PC-3 (cell line): ENCODE measurements at regions not wholly inside any gene's neighbourhood (a gene's known extent, or its start where the extent isn't known, plus 50 kb on each side); places are given as distances from the start of the nearest gene placed in this dataset.

Experiments
- ATAC-seq: fragments of 200-7000 bp; cut with Tn5 transposase; 2 replicates; pipeline ENCODE4 v1.9.1; 2020; ENCODE audit warnings: mild to moderate bottlenecking, moderate library complexity
- BruUV-seq: library from RNA; stranded (reverse); fragments of 400-500 nt; replicated peaks from 2 replicates; lab custom pipeline; 2021; lab: Mats Ljungman, UMichigan
- CTCF ChIA-PET: fragments of 300-600 bp; sonication (Branson Sonifier 250); formaldehyde crosslinking; loops from one replicate; lab custom pipeline; 2022; ENCODE audit warnings: antibody characterized with exemption; lab: Charles Lee
- POLR2A ChIA-PET: fragments of 300-600 bp; sonication (Branson Sonifier 250); formaldehyde crosslinking; loops from one replicate; lab custom pipeline; 2022; ENCODE audit warnings: antibody characterized with exemption; ENCODE audit not compliant: unreplicated experiment; lab: Charles Lee
- DNase-seq: peaks from one replicate; pipeline ENCODE4 v3.0.0-alpha.2; 2015
- H2AFZ ChIP-seq: fragments of 300-600 bp; sonication (generic); 2 replicates; pipeline ENCODE4 v1.6.0; 2016; ENCODE audit warnings: antibody characterized with exemption, low read length
- H3F3A ChIP-seq: fragments of 300-600 bp; sonication (generic); one replicate; pipeline ENCODE4 v1.6.0; 2017; ENCODE audit warnings: antibody characterized with exemption, low read length, control low read depth, mild to moderate bottlenecking; ENCODE audit not compliant: unreplicated experiment
- H3K27ac ChIP-seq: fragments of 300-600 bp; sonication (generic); 2 replicates; pipeline ENCODE4 v1.5.1; 2016; ENCODE audit warnings: mild to moderate bottlenecking, low read length
- H3K27me3 ChIP-seq: fragments of 300-600 bp; sonication (generic); 2 replicates; pipeline ENCODE4 v1.6.1; 2016; ENCODE audit warnings: low read length, mixed read lengths
- H3K36me3 ChIP-seq: fragments of 300-600 bp; sonication (generic); 2 replicates; pipeline ENCODE4 v1.6.1; 2016; ENCODE audit warnings: low read depth, mixed run types, low read length, mixed read lengths
- H3K4me1 ChIP-seq: fragments of 300-600 bp; sonication (generic); 2 replicates; pipeline ENCODE4 v1.5.1; 2016; ENCODE audit warnings: low read length; ENCODE audit not compliant: insufficient read depth
- H3K4me2 ChIP-seq: fragments of 300-600 bp; sonication (generic); 2 replicates; pipeline ENCODE4 v1.6.0; 2016; ENCODE audit warnings: low read length
- H3K4me3 ChIP-seq: fragments of 300-600 bp; sonication (generic); 2 replicates; pipeline ENCODE4 v1.5.1; 2016; ENCODE audit warnings: mild to moderate bottlenecking, low read length, mixed read lengths
- H3K79me2 ChIP-seq: fragments of 300-600 bp; sonication (generic); 2 replicates; pipeline ENCODE4 v1.6.1; 2017; ENCODE audit warnings: low read length, mixed read lengths
- H3K9ac ChIP-seq: fragments of 300-600 bp; sonication (generic); 2 replicates; pipeline ENCODE4 v1.6.0; 2016; ENCODE audit warnings: mild to moderate bottlenecking, low read length
- H3K9me2 ChIP-seq: fragments of 300-600 bp; sonication (generic); replicated peaks from 2 replicates; pipeline ENCODE4 v1.6.1; 2016; ENCODE audit warnings: mixed run types, low read length, mixed read lengths
- H3K9me3 ChIP-seq: fragments of 300-600 bp; sonication (generic); 2 replicates; pipeline ENCODE4 v1.6.1; 2016; ENCODE audit warnings: low read length, mixed read lengths
- H4K20me1 ChIP-seq: fragments of 300-600 bp; sonication (generic); 2 replicates; pipeline ENCODE4 v1.6.1; 2016; ENCODE audit warnings: low read length, mixed read lengths
- CTCF ChIP-seq: fragments of 300-600 bp; sonication (generic); conservative IDR thresholded peaks from 2 replicates; pipeline ENCODE4 v1.5.1; 2017; ENCODE audit warnings: antibody characterized with exemption, low read depth, mild to moderate bottlenecking, low read length
- EZH2 ChIP-seq: fragments of 300-600 bp; sonication (generic); IDR thresholded peaks from one replicate; pipeline ENCODE4 v1.6.1; 2017; ENCODE audit warnings: antibody characterized with exemption, mild to moderate bottlenecking, low read length; ENCODE audit not compliant: unreplicated experiment
- EZH2phosphoT487 ChIP-seq: fragments of 300-600 bp; sonication (generic); IDR thresholded peaks from 2 replicates; pipeline ENCODE4 v1.6.1; 2018; ENCODE audit warnings: mild to moderate bottlenecking, antibody characterized with exemption, low read length, borderline replicate concordance
- intact Hi-C: fragments of 100-400 bp; cut with micrococcal nuclease; formaldehyde crosslinking; loops from 2 replicates; pipeline ENCODE4 v1.9.0; 2023

- Histone ChIP-seq H3K27ac (no peak overlapping the region), H2AFZ (no peak overlapping the region), H3K9me2 (no peaks in the 10 kb centered on the region), H4K20me1 (no peaks in the 10 kb centered on the region), H3K9me3 (no peaks in the 10 kb centered on the region; the same call in 1 of the 2 replicates), H3K4me1 (no peaks in the 10 kb centered on the region), H3K9ac (no peak overlapping the region), H3K4me2 (no peak overlapping the region), H3F3A (no peaks in the 10 kb centered on the region), H3K4me3 (no peak overlapping the region), H3K79me2 (no peaks in the 10 kb centered on the region), H3K36me3 (no peaks in the 10 kb centered on the region), H3K27me3 (no peaks in the 10 kb centered on the region)
- ATAC-seq = no peak
- no peak for TF ChIP-seq EZH2
- no peak for TF ChIP-seq CTCF
- TF ChIP-seq EZH2phosphoT487 = no peak
- POLR2A ChIA-PET = no interaction called here
- no TSS peak for BruUV-seq
- no peak for DNase-seq
- CTCF ChIA-PET = no interaction called here
- intact Hi-C loops = no loop called here
These were observed 236.3 kb upstream of the FSIP2 start for GRCh38 chr2:185502351-185502750.

- ChIA-PET CTCF (no interaction called here), POLR2A (no interaction called here)
- H4K20me1 ChIP-seq = no peaks in the 10 kb centered on the region
- H3K9me2 ChIP-seq = no peaks in the 10 kb centered on the region
- intact Hi-C loops = no loop called here
- no peak overlapping the region for H3K9ac ChIP-seq
- no peak overlapping the region for H3K27ac ChIP-seq
- no peaks in the 10 kb centered on the region for H3K4me1 ChIP-seq
- DNase-seq (no peak), ATAC-seq (no peak)
- H3K79me2 ChIP-seq = no peaks in the 10 kb centered on the region
- H3F3A ChIP-seq = no peaks in the 10 kb centered on the region
- H3K27me3 ChIP-seq = no peaks in the 10 kb centered on the region
- no peak overlapping the region for H3K4me2 ChIP-seq
- TF ChIP-seq EZH2phosphoT487 (no peak), EZH2 (no peak), CTCF (no peak)
- no peak overlapping the region for H3K4me3 ChIP-seq
- H3K36me3 ChIP-seq = 0 out of 2 replicates have a peak, but pooled peaks cover 6% of the 10 kb centered on the region
- H2AFZ ChIP-seq = no peak overlapping the region
- H3K9me3 ChIP-seq = peaks cover 27% of the 10 kb centered on the region
- no TSS peak for BruUV-seq
These were observed 230.9 kb upstream of the FSIP2 start for GRCh38 chr2:185507719-185508118.

- Histone ChIP-seq H3K36me3 (peaks cover 6% of the 10 kb centered on the region; the same call in 1 of the 2 replicates), H3K27ac (no peak overlapping the region), H3K9ac (no peak overlapping the region), H3K4me2 (no peak overlapping the region), H3K79me2 (no peaks in the 10 kb centered on the region), H3K9me3 (peaks cover 27% of the 10 kb centered on the region), H3K27me3 (no peaks in the 10 kb centered on the region), H3K9me2 (no peaks in the 10 kb centered on the region), H2AFZ (no peak overlapping the region), H3F3A (no peaks in the 10 kb centered on the region), H4K20me1 (no peaks in the 10 kb centered on the region), H3K4me3 (no peak overlapping the region), H3K4me1 (no peaks in the 10 kb centered on the region)
- no peak for ATAC-seq
- TF ChIP-seq EZH2 = no peak
- TF ChIP-seq CTCF = no peak
- no peak for TF ChIP-seq EZH2phosphoT487
- no TSS peak for BruUV-seq
- no peak for DNase-seq
- ChIA-PET CTCF (no interaction called here), POLR2A (no interaction called here)
- intact Hi-C loops = no loop called here
These were observed 228.5 kb upstream of the FSIP2 start for GRCh38 chr2:185510060-185510459.
